NCI-H2029 treated with DMSO at 0.1 percent for 48 hours (cell line): ENCODE measurements at regions not wholly inside any gene's neighbourhood (a gene's known extent, or its start where the extent isn't known, plus 50 kb on each side); places are given as distances from the start of the nearest gene placed in this dataset.

Experiments
- DNase-seq: peaks from one replicate; lab custom pipeline; 2025; lab: John Stamatoyannopoulos, UW

DNA sequence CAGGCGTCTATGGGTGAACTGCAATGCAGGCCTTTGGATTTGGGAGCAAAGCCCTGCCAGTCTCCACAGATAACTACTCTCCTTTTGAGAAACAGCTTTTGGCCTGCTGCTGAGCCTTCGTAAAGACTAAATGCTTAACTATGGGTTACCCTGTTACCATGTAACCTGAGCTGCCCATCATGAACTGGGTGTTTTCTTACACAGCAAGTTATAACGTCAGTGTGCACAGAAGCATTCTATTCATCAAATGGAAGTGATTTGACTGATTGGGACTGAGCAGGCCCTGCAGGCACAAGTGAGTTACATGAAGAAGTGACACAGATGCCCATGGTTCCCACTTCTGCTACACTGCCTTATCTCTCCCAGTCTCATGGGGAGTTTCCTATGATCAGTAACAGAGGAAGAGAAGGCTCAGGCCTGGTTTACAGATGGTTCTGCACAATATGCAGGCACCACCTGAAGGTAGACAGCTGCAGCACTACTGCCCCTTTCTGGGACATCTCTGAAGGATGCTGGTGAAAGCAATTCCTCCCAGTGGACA lies 319.1 kb downstream of the CD83 start:
- no peak for DNase-seq

DNA sequence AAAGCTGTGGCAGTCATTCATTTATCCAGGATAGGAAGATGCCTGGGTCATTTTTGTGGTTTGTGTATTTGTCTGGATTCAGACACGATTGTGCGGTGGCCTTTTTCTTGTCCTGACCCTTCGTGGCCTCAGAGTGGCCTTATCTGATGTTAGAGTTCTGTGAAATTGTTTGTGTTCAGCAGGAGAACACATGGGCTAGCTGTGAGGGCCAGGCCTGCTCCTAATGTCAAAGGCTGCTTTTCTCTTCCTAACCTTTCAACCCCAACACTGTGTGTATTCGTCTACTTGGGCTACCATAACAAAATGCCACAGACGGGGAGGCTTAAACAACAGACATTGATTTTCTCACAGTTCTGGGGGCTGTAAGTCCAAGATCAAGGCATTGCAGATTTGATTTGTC lies 321.8 kb downstream of the CD83 start:
- no peak for DNase-seq

DNA sequence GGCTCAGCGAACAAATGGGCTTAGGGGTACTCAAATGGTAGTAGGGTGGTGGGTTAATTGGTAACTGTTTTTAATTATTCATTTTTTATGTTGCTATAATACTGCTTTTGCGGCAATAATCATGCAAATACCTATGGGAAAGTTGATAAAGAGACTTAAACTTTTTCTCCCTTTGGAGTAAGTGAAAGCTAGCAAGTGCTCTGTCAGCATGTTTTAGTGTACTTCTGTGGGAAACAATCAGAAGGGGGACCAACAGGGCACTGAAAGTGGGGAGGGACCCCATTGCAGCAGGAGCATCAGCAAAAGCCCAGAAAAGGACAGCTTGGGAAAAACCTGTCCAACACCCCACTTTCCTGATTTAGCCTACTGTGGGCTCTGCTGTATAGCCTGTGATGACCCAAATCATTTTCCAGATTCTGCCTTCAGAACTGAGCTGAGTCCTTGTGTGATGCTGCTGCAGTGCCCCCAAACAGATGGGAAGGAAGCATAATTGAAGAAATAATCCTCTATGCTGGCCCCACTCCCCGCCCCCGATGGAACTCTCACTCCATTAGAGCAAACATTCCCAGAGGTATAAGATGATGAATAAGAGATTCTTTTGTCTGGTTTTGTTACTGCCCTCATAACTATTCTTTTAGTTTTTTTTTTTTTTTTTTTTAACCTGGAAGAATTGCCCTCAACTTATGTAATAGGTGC lies 322.8 kb downstream of the CD83 start:
- no peak for DNase-seq

DNA sequence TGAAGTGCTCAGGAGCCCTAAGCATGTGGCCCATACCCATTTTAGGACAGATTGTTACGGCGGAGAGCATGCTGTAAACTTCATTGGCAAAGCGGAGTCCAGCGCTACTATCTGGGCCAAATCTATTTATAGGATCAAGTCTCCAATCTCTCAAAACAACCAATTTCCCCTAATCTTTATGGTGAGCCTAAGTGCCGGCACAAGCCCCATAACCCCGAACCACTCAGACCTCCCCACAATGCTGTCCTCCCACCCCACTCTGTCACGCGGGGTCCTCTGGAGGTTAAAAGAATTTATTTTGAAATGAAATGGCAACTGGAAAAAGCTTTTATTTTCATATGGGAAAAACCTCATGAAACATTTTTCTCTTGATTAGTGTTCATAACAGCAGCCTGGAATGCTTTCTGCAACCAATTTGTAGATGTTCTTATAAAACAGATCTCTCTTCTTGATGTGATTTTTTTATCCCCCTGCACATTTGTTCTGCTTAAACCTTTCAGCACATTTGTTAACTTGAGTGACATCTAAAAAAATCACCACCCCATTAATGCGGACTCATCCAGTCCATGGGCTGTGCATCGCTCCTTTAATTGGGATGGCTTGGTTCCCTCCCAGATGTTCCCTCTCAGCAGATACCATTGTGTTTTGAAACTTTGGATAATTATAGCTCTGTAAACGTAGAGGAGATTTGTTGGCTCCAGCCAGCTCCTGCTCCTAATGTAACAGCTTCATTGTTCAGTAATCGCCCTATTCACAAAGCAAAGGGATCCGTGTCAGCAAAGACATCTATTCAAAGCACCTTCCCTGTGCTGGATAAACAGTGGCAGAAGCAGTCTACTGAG lies 323.6 kb downstream of the CD83 start:
- DNase-seq, result peak; percentile 74

DNA sequence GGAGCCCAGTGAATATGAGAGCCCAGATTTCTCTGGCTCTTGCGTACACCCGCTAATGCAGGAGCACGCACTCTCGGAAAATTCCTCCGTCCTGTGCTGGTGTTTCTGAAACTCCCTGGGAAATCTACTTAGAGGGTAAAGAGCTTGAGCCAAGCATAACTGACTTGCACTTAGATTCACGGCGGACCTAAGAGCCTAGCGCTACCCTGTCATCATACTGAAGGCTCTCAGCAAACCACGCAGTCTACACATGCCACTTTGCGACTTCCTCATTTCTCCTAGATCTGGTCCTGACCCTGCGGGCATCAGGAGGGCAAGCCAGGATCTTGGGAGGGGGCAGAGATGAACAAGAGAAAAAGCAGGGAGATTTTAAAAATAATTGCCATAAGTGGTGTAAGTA lies 324.7 kb downstream of the CD83 start:
- no peak for DNase-seq

DNA sequence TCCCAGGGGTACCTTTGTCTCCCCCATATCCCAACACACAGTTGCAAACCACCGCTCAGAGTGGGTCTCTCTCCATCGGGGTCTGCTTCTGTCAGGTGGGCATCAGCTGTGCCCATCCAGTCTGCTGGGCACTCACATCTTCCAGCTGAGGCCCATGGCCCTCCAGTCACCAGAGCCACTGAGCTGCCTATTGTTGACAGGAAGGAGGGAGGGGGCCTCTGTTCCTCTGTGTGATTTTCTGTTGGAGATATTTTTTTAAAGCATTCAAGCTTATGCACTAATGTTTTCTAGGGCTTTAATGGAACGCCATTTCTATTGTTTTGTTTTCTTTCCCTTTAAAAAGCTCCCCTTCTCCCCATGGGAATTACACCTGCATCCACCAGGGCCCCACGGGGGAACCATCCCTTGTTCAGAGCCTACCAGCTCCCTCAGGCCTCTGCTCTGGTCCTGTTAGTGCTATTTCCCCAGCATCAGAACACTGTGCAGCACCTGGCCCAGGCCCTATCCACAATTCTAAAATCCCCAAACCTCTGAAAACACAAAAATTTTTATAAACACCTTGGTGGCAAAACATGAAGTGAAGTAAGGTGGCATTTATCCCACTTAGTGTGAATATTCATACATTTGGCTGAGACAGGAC lies 326.2 kb downstream of the CD83 start:
- DNase-seq, result no peak

DNA sequence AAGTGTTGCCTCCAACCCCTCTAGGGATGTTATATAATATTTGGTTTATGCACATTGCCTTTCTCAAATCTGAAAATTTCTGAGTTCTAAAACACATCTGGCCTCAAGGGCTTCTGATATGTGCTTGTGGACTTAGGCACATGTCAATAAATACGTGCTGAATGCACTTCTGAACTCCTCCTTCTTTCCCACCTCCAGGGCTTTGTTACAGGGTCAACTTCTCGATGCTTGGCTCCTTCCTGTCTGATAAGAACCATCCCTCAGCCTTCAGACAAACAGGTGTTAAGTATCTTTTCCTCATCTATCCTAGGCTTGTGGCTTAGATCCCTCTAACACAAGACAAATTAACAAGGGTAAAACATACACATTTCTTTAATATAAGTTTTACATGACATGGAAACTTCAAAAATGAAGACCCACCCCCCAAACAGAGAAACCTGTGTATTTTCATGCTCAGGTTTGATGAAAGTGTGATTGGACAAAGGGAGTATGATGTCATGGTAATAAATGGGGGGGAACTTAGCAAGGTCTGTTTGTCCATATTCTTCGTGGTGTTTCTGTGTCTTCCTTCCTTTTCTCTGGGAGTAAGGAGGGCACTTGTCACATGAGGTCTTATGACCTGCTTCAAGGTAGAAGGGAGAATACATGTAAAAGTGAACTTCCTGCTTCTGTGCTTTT lies 326.9 kb downstream of the CD83 start:
- DNase-seq, result peak; percentile 89

DNA sequence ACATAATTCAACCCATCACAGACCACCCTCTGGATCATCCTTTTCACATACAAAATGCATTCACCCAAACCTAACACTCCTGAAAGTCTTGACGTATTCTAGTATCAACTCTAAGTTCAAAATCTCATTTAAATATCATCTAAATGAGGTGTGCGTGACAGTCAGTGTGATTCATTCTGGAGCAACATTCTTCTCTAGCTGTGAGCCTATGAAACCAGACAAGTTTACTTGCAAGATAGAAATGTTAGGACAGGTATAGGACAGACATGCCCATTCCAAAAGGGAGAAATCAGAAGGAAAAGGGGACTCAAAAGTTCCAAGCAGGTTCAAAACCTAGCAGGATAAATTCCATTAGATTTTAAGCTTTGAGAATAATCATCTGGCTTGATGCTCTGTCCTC lies 329.7 kb downstream of the CD83 start:
- DNase-seq, result no peak

DNA sequence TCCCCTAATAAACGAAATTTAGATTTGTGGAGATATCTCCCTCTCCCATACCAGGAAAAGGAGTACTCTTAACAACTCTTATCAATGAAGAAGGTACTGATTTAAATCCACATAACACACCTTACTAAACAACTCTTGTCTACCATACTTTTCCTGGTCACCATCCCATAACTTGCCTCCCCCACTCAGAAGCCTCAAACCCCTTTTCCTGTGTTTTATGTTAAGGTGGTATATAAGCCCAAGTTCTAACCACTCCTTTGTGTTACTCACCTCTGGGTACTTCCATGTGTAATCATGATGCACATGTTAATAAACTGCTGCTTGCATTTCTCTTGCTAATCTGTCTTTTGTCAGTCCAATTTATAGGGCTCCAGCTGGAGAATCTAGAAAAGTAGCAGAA lies 330.7 kb downstream of the CD83 start:
- no peak for DNase-seq

DNA sequence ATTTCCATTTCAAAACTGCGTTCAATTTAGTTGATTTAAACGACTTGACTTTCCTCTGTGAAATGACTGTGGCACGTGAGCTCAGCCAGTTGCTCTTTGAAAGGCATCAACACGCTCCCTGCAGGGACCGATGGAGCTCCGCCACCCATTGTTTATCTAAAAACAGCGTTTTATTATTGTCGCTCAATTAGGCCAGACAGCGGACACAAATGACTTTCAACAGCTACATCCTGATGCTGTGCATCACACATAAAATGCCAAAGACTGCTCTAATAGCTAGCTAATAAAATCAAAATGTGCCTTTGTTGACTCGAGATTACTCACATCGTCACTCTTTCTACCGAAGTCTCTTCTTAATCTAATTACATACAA lies 332.5 kb downstream of the CD83 start:
- DNase-seq, result no peak

DNA sequence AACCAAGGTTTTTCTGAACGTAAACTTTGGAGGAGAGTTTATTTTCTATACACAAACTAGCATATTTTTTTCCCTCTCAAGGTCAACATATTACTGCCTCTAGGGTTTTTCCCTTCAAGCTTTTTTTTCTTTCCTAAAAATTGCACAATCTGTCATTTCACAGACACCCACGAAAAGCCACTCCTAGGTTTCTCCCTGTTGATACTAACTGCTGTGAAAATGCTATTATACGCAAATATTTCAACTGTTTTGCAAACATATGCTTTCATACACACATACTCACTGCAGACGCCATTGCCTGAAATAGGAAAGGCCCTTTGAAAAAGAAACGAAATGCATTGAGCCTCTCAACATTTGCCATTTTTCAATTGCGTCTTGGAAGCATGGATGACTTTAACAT lies 333.0 kb downstream of the CD83 start:
- no peak for DNase-seq

DNA sequence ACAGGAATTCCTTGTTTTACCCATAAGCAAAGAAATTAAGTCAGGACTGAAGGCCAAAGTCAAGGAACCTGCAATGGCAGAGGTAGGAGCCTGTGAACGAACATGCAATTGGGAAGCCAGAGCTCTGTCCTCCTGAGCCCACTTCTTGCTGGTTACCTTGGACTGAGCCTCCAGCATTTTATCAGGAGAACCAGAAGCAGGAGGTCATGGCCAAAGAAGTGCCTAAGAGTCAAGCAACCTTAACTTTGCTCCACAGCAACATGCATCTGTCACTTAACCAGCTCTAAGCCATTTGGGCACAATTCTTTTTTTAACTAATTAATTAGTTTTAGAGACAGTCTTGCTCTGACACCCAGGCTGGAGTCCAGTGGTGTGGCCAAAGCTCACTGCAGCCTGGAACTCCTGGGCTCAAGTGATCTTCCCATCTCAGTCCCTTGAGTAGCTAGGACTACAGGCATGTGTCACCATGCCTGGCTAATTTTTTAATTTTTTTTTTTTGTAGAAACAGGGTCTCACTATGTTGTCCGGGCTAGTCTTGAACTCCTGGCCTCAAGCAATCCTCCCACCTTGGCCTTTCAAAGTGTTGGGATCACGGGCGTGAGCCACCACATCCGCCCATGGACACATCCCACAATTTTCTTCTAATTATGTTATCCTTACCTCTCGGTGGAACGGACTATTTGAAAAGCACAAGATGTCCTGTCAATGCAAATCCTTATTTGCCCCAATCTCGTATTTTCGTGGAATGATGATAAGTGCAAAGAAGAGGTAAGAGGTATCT lies 334.2 kb downstream of the CD83 start:
- DNase-seq, result no peak

DNA sequence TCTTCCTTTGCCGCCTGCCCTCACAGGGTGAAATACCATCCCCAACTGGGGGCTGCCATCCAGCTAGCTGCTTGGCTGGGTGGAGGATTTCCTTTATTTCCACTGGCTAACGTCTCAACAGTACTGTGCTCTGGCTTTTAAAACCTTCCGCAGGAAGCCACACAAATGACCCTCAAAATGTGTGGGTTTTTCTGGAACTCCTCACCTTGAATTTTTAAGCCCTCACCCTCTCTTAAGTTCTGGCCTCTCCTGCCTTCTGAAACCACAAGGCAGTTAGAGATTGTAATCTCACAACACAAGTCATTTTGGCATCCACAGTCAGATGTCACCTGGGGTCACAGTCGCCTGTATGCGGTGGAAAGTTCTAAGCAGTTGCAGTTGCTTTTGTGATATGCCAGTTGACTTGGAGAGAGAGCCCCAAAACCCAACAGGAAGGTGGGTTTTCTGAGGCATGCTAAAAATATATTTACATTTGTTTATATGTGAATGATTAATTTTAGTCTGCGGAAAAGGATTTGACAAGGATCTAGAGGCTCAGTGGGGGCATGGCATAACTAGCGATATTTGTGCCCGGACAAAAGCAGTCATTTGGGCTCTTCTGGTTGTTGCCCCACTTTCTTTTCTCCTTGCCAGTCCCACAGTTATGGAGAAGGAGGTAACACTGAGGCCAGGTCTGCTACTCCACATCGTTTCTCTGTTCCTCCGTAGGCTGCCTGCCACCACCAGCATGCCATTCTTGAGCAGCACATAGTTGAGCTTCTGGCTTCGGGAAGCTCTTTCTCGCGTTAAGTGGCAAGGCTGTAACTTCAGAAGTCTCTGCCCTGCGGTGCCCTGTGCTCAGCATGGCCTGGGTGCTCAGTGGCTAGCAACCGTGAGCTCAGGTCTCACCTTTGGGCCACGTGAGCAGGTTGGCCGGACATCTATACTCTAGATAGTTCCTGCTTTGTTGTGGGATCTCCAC lies 335.3 kb downstream of the CD83 start:
- no peak for DNase-seq

DNA sequence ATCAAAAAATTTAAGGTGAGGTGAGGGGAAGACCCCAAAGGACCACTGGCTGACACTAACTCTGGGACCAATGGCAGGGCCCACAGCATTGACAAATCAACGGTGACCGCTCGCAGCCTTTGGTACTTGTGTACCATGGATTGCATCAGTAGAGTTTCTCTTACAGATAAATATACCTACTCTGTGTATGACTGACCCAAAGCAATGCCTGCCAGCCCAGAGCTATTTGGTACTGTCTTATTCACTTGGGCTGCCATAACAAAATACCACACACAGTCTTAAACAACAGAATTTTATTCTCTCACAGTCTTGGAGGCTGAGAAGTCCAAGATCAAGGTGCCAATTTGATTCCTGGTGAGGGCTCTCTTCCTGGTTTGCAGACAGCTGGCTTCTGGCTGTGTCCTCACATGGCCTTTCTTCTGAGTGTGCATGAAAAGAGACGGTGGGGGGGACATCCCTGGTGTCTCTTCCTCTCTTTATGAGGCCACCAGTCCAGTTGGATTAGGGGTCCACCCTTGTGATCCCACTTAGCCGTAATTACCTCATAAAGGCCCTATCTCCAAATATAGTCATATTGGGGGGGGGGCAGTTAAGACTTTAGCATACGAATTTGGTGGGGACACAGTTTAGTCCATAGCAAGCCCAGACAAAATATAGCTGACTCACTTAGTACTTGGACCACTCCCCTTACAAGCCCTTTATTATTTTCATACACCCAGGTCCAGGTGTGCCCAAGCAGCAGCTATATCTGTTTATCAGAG lies 336.3 kb downstream of the CD83 start:
- peak; percentile 59 for DNase-seq

DNA sequence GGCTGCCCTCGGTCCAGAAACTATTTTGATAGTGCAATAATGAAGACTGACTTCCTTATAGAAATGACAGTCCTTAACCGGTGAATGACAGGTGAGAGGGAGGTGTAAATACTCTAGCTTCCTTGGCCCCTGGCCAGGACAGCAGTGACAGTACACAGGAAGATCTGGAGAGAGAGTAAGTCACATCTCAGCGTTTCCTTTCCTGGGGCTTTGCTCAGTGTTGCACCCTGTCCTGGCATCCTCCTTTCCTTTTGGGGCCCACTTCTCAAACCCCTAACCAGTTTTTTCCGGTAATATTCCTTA lies 336.9 kb downstream of the CD83 start:
- peak; percentile 96 for DNase-seq

DNA sequence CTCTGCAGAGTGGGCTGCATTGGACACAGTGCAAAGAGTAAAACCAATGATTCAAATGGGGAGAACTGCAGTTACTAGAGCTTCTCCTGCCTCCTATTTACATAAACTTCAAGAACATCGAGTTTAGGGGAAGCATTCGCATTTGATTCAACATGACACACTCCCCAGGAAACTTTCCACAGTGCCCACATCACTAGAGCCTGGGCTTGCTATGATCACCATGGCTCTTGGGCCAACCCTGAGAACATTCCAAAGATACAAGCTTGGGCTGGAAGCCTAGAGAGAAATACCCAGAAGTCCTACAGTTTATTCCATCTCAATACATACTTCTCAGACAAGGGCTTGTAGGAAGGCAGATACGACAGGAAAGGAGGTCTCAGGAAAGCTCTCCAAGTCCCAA lies 337.9 kb downstream of the CD83 start:
- no peak for DNase-seq

DNA sequence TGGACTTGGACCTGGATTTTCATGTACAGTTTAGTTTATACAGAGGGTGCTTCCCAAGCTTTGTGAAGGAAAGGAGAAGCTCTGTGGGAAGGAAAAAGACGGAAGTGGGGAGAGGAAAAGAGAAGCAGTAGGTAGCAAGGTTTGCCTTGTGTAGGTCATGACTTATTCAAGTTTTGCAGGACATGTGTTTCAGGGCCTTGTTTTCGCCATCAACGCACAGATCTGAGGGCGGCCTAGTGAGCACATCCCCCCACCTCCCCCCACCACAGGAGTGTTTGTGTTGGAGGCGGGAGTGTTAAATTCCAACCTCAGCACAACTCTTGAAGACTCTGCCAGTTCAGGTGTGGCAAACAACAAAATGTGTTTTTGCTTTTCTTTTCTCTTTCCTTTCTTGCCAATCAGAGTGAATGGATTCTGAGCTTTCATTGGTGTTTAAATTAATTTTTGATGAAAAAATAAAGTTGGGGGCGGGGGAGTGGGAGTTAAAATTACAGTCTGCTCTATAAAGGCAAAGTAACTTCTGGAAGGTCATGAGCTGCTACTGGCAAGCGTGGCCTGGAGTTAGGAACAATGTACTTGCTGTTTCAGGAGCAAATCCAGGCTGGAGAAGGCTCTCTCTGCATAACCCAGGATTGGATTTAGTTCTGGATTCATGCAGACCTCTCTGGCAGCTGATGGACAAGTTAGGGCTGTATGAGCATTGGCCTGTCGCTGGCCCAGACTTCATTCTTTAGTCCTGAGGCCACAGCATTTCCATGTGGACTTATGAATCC lies 338.5 kb downstream of the CD83 start:
- no peak for DNase-seq

DNA sequence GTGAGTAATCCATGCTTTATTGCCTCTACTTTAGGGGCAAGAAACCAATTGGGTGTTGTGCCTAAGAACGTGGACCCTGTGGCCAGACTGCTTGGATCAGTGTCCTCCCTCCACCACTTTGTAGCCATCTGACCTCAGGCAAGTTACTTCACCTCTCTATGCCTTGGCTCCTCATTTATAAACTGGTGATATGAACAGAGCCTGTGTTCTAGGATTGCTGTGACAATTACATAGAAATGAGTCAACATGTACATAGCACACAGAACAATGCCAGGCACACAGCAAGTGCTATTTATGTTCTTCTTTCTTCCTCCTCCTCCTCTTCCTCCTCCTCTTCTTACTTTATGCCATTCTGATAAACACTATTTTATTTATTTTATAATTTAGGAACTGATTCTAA lies 339.4 kb downstream of the CD83 start:
- DNase-seq, result no peak

DNA sequence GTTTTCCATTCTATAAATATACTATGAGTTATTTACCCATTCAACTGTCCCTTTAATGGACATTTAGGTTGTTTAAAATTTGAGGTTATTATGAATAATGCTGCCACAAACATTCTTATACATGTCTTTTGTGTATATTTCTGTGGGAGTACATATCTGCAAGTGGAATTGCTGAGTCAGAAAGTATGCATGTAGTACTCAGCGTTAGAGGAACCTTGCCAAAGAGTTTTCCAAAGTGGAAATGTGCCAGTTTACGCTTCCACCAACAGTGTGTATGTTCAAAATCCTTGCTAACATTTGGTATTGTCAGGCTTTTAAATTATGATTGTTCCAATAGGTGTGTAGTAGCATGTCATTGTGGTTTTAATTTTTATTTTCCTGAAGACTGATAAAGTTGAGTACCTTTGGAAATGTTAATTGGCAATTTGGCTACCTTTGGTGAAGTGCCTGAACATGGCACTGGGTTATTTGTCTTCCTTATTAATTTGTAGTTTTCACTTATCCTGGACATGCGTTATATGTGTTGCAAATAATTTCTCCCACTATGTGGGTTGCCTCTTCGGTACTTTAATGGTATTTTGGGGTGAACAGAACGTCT lies 341.2 kb downstream of the CD83 start:
- DNase-seq, result no peak
